ENCODE measurements at regions not wholly inside any gene's neighbourhood (a gene's known extent, or its start where the extent isn't known, plus 50 kb on each side); places are given as distances from the start of the nearest gene placed in this dataset.

GRCh38 chr2:7683196-7683595 lies 766.0 kb downstream of the RNF144A start:
- TF ChIP-seq, protein P1, sequence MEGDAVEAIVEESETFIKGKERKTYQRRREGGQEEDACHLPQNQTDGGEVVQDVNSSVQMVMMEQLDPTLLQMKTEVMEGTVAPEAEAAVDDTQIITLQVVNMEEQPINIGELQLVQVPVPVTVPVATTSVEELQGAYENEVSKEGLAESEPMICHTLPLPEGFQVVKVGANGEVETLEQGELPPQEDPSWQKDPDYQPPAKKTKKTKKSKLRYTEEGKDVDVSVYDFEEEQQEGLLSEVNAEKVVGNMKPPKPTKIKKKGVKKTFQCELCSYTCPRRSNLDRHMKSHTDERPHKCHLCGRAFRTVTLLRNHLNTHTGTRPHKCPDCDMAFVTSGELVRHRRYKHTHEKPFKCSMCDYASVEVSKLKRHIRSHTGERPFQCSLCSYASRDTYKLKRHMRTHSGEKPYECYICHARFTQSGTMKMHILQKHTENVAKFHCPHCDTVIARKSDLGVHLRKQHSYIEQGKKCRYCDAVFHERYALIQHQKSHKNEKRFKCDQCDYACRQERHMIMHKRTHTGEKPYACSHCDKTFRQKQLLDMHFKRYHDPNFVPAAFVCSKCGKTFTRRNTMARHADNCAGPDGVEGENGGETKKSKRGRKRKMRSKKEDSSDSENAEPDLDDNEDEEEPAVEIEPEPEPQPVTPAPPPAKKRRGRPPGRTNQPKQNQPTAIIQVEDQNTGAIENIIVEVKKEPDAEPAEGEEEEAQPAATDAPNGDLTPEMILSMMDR (IDR thresholded peaks at IDR 0.05): no peak
- no peak for TF ChIP-seq POLR2A (IDR thresholded peaks at IDR 0.05)

All from adrenal gland (tissue), 5 donors.